ENCODE measurements at regions not wholly inside any gene's neighbourhood (a gene's known extent, or its start where the extent isn't known, plus 50 kb on each side); places are given as distances from the start of the nearest gene placed in this dataset.

- TF ChIP-seq, protein P1, sequence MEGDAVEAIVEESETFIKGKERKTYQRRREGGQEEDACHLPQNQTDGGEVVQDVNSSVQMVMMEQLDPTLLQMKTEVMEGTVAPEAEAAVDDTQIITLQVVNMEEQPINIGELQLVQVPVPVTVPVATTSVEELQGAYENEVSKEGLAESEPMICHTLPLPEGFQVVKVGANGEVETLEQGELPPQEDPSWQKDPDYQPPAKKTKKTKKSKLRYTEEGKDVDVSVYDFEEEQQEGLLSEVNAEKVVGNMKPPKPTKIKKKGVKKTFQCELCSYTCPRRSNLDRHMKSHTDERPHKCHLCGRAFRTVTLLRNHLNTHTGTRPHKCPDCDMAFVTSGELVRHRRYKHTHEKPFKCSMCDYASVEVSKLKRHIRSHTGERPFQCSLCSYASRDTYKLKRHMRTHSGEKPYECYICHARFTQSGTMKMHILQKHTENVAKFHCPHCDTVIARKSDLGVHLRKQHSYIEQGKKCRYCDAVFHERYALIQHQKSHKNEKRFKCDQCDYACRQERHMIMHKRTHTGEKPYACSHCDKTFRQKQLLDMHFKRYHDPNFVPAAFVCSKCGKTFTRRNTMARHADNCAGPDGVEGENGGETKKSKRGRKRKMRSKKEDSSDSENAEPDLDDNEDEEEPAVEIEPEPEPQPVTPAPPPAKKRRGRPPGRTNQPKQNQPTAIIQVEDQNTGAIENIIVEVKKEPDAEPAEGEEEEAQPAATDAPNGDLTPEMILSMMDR (IDR thresholded peaks at IDR 0.05 in 4 of 5, conservative IDR thresholded peaks at IDR 0.05 in 1 of 5) = no peak
- no peak for TF ChIP-seq POLR2A (IDR thresholded peaks at IDR 0.05)
Measured at GRCh38 chrX:40299641-40300046, 201.9 kb upstream of the BCOR start.
